B cell (primary cell): ENCODE measurements at regions not wholly inside any gene's neighbourhood (a gene's known extent, or its start where the extent isn't known, plus 50 kb on each side); places are given as distances from the start of the nearest gene placed in this dataset.

Experiments
- ATAC-seq: fragments of 200-7000 bp; cut with Tn5 transposase; one replicate; pipeline ENCODE4 v1.10.0; 2021; ENCODE audit warnings: low read depth, mild to moderate bottlenecking, moderate number of reproducible peaks, moderate library complexity
- CTCF ChIA-PET: fragments of 350-600 bp; sonication (Branson Sonifier 250); formaldehyde crosslinking; loops from one replicate; lab custom pipeline; 2021; ENCODE audit warnings: antibody characterized with exemption, inconsistent platforms; lab: Charles Lee
- POLR2A ChIA-PET: fragments of 350-600 bp; sonication (Branson Sonifier 250); formaldehyde crosslinking; loops from one replicate; lab custom pipeline; 2021; ENCODE audit warnings: antibody characterized with exemption; lab: Charles Lee
- DNase-seq: peaks from one replicate; pipeline ENCODE4 v3.0.0; 2013
- H2AFZ ChIP-seq: 2 replicates; pipeline ENCODE4 v1.6.1; 2012; ENCODE audit warnings: mild to moderate bottlenecking, low read depth, low read length; ENCODE audit not compliant: insufficient read depth, poor library complexity, severe bottlenecking
- H3K27ac ChIP-seq, 2 donors: 1 replicate in 1 of 2; 2 replicates in 1 of 2; pipeline ENCODE4 v1.5.1; 2012 to 2013; ENCODE audit warnings: low read length in 2 of 2, mild to moderate bottlenecking in 2 of 2, moderate library complexity in 1 of 2
- H3K27me3 ChIP-seq, 4 experiments: fragments of 200-600 bp in 1 of 4; sonication (generic) in 1 of 4; replicated peaks in 1 of 4; 1 replicate in 2 of 4; 2 replicates in 2 of 4; pipeline versions ENCODE4 v1.6.1 to v1.7.0; 2013 to 2016; ENCODE audit warnings: low read length in 3 of 4, mild to moderate bottlenecking in 2 of 4, mixed read lengths in 1 of 4, moderate library complexity in 1 of 4; ENCODE audit not compliant: insufficient read depth in 4 of 4, control insufficient read depth in 3 of 4; ENCODE audit errors: control extremely low read depth in 1 of 4
- H3K36me3 ChIP-seq, 2 experiments: replicated peaks in 1 of 2; 1 replicate in 1 of 2; 2 replicates in 1 of 2; pipeline versions ENCODE4 v1.6.1 to v1.7.1; 2013; ENCODE audit warnings: low read length in 1 of 2; ENCODE audit not compliant: insufficient read depth in 2 of 2, control insufficient read depth in 1 of 2; ENCODE audit errors: control extremely low read depth in 1 of 2, extremely low read depth in 1 of 2
- H3K4me1 ChIP-seq, 2 donors: fragments of 200-600 bp in 1 of 2; sonication (generic) in 1 of 2; 1 replicate in 1 of 2; 2 replicates in 1 of 2; pipeline versions ENCODE4 v1.5.1 to v1.6.1; 2013 to 2017; ENCODE audit warnings: low read length in 2 of 2; ENCODE audit not compliant: control insufficient read depth in 2 of 2, insufficient read depth in 2 of 2
- H3K4me2 ChIP-seq: replicated peaks from 2 replicates; pipeline ENCODE3; 2012; ENCODE audit warnings: mild to moderate bottlenecking, low read depth, low read length; ENCODE audit not compliant: poor library complexity, severe bottlenecking
- H3K4me3 ChIP-seq, 5 experiments: fragments of 200-600 bp in 1 of 5; sonication (generic) in 1 of 5; 1 replicate in 3 of 5; 2 replicates in 2 of 5; pipeline versions ENCODE4 v1.5.1 to v1.7.0; 2011 to 2016; ENCODE audit warnings: low read length in 4 of 5, mild to moderate bottlenecking in 4 of 5, low read depth in 2 of 5, control low read depth in 1 of 5, moderate library complexity in 1 of 5; ENCODE audit not compliant: insufficient read depth in 1 of 5; ENCODE audit errors: control extremely low read depth in 1 of 5, extremely low read depth in 1 of 5
- H3K79me2 ChIP-seq: fragments of 200-600 bp; sonication (generic); one replicate; pipeline ENCODE4 v1.6.0; 2016; ENCODE audit warnings: low read length; ENCODE audit not compliant: control insufficient read depth, insufficient read depth
- H3K9ac ChIP-seq: fragments of 200-600 bp; sonication (generic); 2 replicates; pipeline ENCODE4 v1.6.1; 2017; ENCODE audit warnings: mild to moderate bottlenecking, low read length, moderate library complexity
- H3K9me3 ChIP-seq, 3 donors: one replicate each; pipeline versions ENCODE4 v1.6.1 to v1.7.1; 2013; ENCODE audit warnings: low read length in 2 of 3; ENCODE audit not compliant: control insufficient read depth in 2 of 3, insufficient read depth in 1 of 3; ENCODE audit errors: control extremely low read depth in 1 of 3
- H4K20me1 ChIP-seq: 2 replicates; pipeline ENCODE4 v1.6.0; 2012; ENCODE audit warnings: mild to moderate bottlenecking, low read length; ENCODE audit not compliant: insufficient read depth, control insufficient read depth, poor library complexity, severe bottlenecking
- H3K27ac Mint-ChIP-seq: one replicate; pipeline ENCODE4 v1.8.0; 2021; ENCODE audit warnings: mixed read lengths
- H3K27me3 Mint-ChIP-seq: one replicate; pipeline ENCODE4 v1.8.0; 2021; ENCODE audit warnings: mixed read lengths
- H3K4me1 Mint-ChIP-seq: one replicate; pipeline ENCODE4 v1.8.0; 2021; ENCODE audit warnings: mixed read lengths
- H3K4me3 Mint-ChIP-seq: one replicate; pipeline ENCODE4 v1.8.0; 2021; ENCODE audit warnings: mixed read lengths
- H3K9me3 Mint-ChIP-seq: one replicate; pipeline ENCODE4 v1.8.0; 2022; ENCODE audit warnings: mixed read lengths; ENCODE audit not compliant: insufficient read depth
- EZH2 ChIP-seq: IDR thresholded peaks from 2 replicates; pipeline ENCODE4 v1.6.1; 2012; ENCODE audit warnings: borderline replicate concordance, low read depth, mild to moderate bottlenecking, moderate library complexity, low read length; ENCODE audit not compliant: insufficient read depth, poor library complexity, severe bottlenecking
- WGBS: methylation state at CpG from one replicate; pipeline ENCODE4 v1.1.5; 2013; ENCODE audit warnings: missing lambda C conversion rate; ENCODE audit not compliant: insufficient coverage; 5-methylcytosine and 5-hydroxymethylcytosine counted together
- intact Hi-C: fragments of 100-400 bp; cut with micrococcal nuclease; formaldehyde crosslinking; loops from one replicate; pipeline ENCODE4 v1.10.0; 2022
- TF ChIP-seq, protein P1 (sequence below): fragments of 200-600 bp; IDR thresholded peaks from one replicate; pipeline ENCODE4 v1.8.0; 2022; ENCODE audit warnings: antibody characterized with exemption, mild to moderate bottlenecking

- H3K27me3 ChIP-seq, result no peaks in the 10 kb centered on the region
- ATAC-seq (no peak), DNase-seq (no peak)
- no peak overlapping the region for H2AFZ ChIP-seq
- intact Hi-C loops, result no loop called here
- H3K79me2 ChIP-seq, result no peaks in the 10 kb centered on the region
- no peak overlapping the region for H3K27ac Mint-ChIP-seq
- H3K9ac ChIP-seq, result no peak overlapping the region
- 90% methylated on average over 4 of the region's 9 CpGs for WGBS
- no peak overlapping the region for H3K27ac ChIP-seq
- no peak overlapping the region for H3K4me3 ChIP-seq
- no peaks in the 10 kb centered on the region for H3K9me3 ChIP-seq
- TF ChIP-seq, protein P1, sequence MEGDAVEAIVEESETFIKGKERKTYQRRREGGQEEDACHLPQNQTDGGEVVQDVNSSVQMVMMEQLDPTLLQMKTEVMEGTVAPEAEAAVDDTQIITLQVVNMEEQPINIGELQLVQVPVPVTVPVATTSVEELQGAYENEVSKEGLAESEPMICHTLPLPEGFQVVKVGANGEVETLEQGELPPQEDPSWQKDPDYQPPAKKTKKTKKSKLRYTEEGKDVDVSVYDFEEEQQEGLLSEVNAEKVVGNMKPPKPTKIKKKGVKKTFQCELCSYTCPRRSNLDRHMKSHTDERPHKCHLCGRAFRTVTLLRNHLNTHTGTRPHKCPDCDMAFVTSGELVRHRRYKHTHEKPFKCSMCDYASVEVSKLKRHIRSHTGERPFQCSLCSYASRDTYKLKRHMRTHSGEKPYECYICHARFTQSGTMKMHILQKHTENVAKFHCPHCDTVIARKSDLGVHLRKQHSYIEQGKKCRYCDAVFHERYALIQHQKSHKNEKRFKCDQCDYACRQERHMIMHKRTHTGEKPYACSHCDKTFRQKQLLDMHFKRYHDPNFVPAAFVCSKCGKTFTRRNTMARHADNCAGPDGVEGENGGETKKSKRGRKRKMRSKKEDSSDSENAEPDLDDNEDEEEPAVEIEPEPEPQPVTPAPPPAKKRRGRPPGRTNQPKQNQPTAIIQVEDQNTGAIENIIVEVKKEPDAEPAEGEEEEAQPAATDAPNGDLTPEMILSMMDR, result no peak
- H3K4me1 Mint-ChIP-seq, result no peaks in the 10 kb centered on the region
- no peak overlapping the region for H3K4me3 Mint-ChIP-seq
- ChIA-PET CTCF (no interaction called here), POLR2A (no interaction called here)
- H3K27me3 Mint-ChIP-seq, result peaks cover 2% of the 10 kb centered on the region
- no peak overlapping the region for H3K4me2 ChIP-seq
- no peaks in the 10 kb centered on the region for H3K36me3 ChIP-seq
- H4K20me1 ChIP-seq, result no peaks in the 10 kb centered on the region
- H3K9me3 Mint-ChIP-seq, result peaks cover 2% of the 10 kb centered on the region
- no peaks in the 10 kb centered on the region for H3K4me1 ChIP-seq
These were observed 485.8 kb downstream of the VRK1 start for GRCh38 chr14:97283005-97283403.

- TF ChIP-seq, protein P1, result no peak
- TF ChIP-seq EZH2, result no peak
- no peak overlapping the region for H3K4me3 Mint-ChIP-seq
- intact Hi-C loops, result no loop called here
- Histone ChIP-seq H3K4me3 (no peak overlapping the region), H3K4me2 (no peak overlapping the region), H3K79me2 (no peaks in the 10 kb centered on the region), H3K36me3 (no peaks in the 10 kb centered on the region), H4K20me1 (no peaks in the 10 kb centered on the region), H3K4me1 (no peaks in the 10 kb centered on the region), H3K27me3 (no peaks in the 10 kb centered on the region), H2AFZ (no peak overlapping the region), H3K27ac (no peak overlapping the region), H3K9me3 (no peaks in the 10 kb centered on the region), H3K9ac (no peak overlapping the region)
- H3K9me3 Mint-ChIP-seq, result peaks cover 2% of the 10 kb centered on the region
- POLR2A ChIA-PET, result no interaction called here
- no peaks in the 10 kb centered on the region for H3K4me1 Mint-ChIP-seq
- DNase-seq (no peak), ATAC-seq (no peak)
- no peak overlapping the region for H3K27ac Mint-ChIP-seq
- peaks cover 4% of the 10 kb centered on the region for H3K27me3 Mint-ChIP-seq
- CTCF ChIA-PET, result no interaction called here
- WGBS, result 88% methylated on average over 8 of the region's 8 CpGs
These were observed 486.2 kb downstream of the VRK1 start for GRCh38 chr14:97283426-97283825.
